Ascending aorta (tissue), 2 donors: ENCODE measurements at regions not wholly inside any gene's neighbourhood (a gene's known extent, or its start where the extent isn't known, plus 50 kb on each side); places are given as distances from the start of the nearest gene placed in this dataset.

ENCODE experiments used
- DNase-seq, 2 donors: peaks; one replicate each; pipeline ENCODE4 v3.0.0-alpha.2; 2019; ENCODE audit warnings: low spot score in 2 of 2
- H3K27ac ChIP-seq, 2 donors: fragments of 200-600 bp; sonication (generic); one replicate each; pipeline ENCODE4 v1.5.1; 2016 to 2017; ENCODE audit warnings: mild to moderate bottlenecking in 1 of 2
- H3K27me3 ChIP-seq: fragments of 200-600 bp; sonication (generic); one replicate; pipeline ENCODE4 v1.5.1; 2017
- H3K36me3 ChIP-seq, 2 donors: fragments of 200-600 bp; sonication (generic); one replicate each; pipeline ENCODE4 v1.5.1; 2016
- H3K4me1 ChIP-seq, 2 donors: fragments of 200-600 bp; sonication (generic); one replicate each; pipeline ENCODE4 v1.5.1; 2016 to 2017; ENCODE audit warnings: mild to moderate bottlenecking in 1 of 2
- H3K4me3 ChIP-seq, 2 donors: fragments of 200-600 bp; sonication (generic); one replicate each; pipeline ENCODE4 v1.5.1; 2016 to 2017; ENCODE audit warnings: mild to moderate bottlenecking in 1 of 2
- H3K9me3 ChIP-seq, 2 donors: fragments of 200-600 bp; sonication (generic); one replicate each; pipeline ENCODE4 v1.5.1; 2016
- CTCF ChIP-seq, 3 experiments: fragments of 200-600 bp in 2 of 3; fragments of 450-650 bp in 1 of 3; sonication (generic) in 2 of 3; IDR thresholded peaks; one replicate each; pipeline ENCODE4 v1.5.1; 2016 to 2019; ENCODE audit warnings: antibody characterized with exemption in 3 of 3, mild to moderate bottlenecking in 1 of 3, moderate library complexity in 1 of 3
- intact Hi-C: fragments of 100-400 bp; cut with DNase I; formaldehyde crosslinking; loops from one replicate; pipeline ENCODE4 v1.15.1; 2023

- DNase-seq, result no peak
- intact Hi-C loops, result no loop called here
Measured at GRCh38 chr5:125006011-125006685, 259.7 kb upstream of the ZNF608 start.

DNA sequence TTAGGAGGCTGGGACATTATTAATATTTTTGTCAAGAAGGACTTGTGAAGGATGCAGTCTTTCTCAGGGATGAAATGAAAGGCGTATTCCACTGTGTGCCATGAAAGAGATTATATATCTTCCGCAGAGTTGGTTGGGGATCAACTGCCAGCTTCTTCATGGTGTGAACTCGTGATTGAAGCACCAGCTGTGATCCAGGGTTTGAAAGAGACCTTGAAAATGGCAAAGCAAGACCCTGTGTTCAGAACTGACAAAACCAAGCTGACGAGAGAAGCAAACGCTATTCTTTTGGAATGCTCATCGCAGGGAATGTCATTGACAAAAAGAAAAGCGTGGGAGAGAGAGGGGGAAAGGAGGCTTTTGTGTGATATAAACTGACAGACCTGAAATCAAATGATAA, 263.9 kb upstream of the ZNF608 start:
- Histone ChIP-seq H3K4me3 (no peak overlapping the region), H3K27ac (no peak overlapping the region), H3K9me3 (no peaks in the 10 kb centered on the region), H3K36me3 (no peaks in the 10 kb centered on the region), H3K27me3 (no peaks in the 10 kb centered on the region), H3K4me1 (no peaks in the 10 kb centered on the region)
- DNase-seq, result no peak
- intact Hi-C loops, result no loop called here
- no peak for TF ChIP-seq CTCF (IDR thresholded peaks at IDR 0.05)

More at GRCh38 chr5:125006011-125006685, 259.7 kb upstream of the ZNF608 start:
- Histone ChIP-seq H3K9me3 (no peaks in the 10 kb centered on the region), H3K4me3 (no peak overlapping the region), H3K36me3 (no peaks in the 10 kb centered on the region), H3K27me3 (no peaks in the 10 kb centered on the region), H3K27ac (no peak overlapping the region), H3K4me1 (no peaks in the 10 kb centered on the region)
- no peak for TF ChIP-seq CTCF (IDR thresholded peaks at IDR 0.05)

GRCh38 chr5:125011014-125011413, 264.6 kb upstream of the ZNF608 start:
- intact Hi-C loops, result no loop called here
- no peak for DNase-seq
- no peak overlapping the region for H3K4me3 ChIP-seq
- H3K27ac ChIP-seq, result no peak overlapping the region
- no peaks in the 10 kb centered on the region for H3K36me3 ChIP-seq
- no peak for TF ChIP-seq CTCF (IDR thresholded peaks at IDR 0.05)
- H3K9me3 ChIP-seq, result no peaks in the 10 kb centered on the region
- H3K27me3 ChIP-seq, result no peaks in the 10 kb centered on the region
- H3K4me1 ChIP-seq, result no peaks in the 10 kb centered on the region

- Histone ChIP-seq H3K27me3 (no peaks in the 10 kb centered on the region), H3K9me3 (no peaks in the 10 kb centered on the region), H3K36me3 (no peaks in the 10 kb centered on the region), H3K4me3 (no peak overlapping the region), H3K27ac (no peak overlapping the region), H3K4me1 (no peaks in the 10 kb centered on the region)
- DNase-seq, result no peak
- no peak for TF ChIP-seq CTCF (IDR thresholded peaks at IDR 0.05)
- intact Hi-C loops, result no loop called here
Measured at GRCh38 chr5:125011419-125011818, 265.0 kb upstream of the ZNF608 start.

DNA sequence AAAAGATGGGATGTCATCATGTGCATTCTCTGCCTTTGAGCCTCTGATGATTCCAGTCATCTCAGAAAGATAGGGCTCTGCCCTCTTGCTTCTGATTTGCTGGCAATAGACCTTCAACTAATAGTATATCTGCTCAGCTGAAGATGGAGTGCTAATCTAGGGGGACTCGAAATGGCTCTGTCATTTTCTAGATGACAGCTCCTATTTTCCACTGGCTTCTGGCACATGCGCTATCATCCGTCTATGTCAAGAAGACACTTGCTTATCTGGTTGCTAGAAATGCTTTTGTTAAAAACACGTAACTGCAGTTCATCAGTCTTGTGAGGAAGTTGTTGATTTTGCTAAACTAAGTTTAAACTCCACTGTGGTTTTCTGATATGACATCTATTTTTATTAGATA, 265.5 kb upstream of the ZNF608 start:
- Histone ChIP-seq H3K4me3 (no peak overlapping the region), H3K27ac (no peak overlapping the region), H3K4me1 (no peaks in the 10 kb centered on the region), H3K36me3 (no peaks in the 10 kb centered on the region), H3K9me3 (no peaks in the 10 kb centered on the region), H3K27me3 (no peaks in the 10 kb centered on the region)
- no peak for TF ChIP-seq CTCF (IDR thresholded peaks at IDR 0.05)
- no peak for DNase-seq
- intact Hi-C loops, result no loop called here
